ENCODE measurements at regions not wholly inside any gene's neighbourhood (a gene's known extent, or its start where the extent isn't known, plus 50 kb on each side); places are given as distances from the start of the nearest gene placed in this dataset.

DNA sequence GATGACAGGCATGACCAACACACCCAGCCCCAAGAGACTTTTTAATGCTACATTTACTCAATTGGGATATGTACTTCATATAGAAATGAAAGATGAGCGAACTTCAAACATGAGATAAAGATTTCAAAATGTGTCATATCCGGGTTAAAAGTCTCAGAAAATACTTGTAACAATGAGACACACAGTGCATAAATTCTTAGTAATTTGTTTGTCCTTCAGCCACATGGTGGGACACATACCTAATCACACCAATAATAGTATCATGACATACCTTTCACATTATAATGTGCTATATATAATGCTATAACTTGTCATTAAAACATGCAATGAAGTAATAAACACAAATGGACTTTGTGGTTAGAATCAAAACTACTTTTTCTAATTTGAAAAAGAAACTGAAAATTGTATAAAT lies 204.7 kb upstream of the RFX3 start:
- TF ChIP-seq CEBPB (IDR thresholded peaks at IDR 0.05; ENCODE audit: low read depth) (no peak), POLR2A (IDR thresholded peaks at IDR 0.05; ENCODE audit: borderline replicate concordance, extremely low read depth, insufficient read depth, insufficient read length) (no peak)
